Esophagus squamous epithelium (tissue), 5 donors: ENCODE measurements at regions not wholly inside any gene's neighbourhood (a gene's known extent, or its start where the extent isn't known, plus 50 kb on each side); places are given as distances from the start of the nearest gene placed in this dataset.

ENCODE experiments used
- DNase-seq: peaks from one replicate; lab custom pipeline; 2025; lab: John Stamatoyannopoulos, UW
- H3K27ac ChIP-seq, 4 donors: fragments of 200-600 bp; sonication (generic); one replicate each; pipeline ENCODE4 v1.5.1; 2016 to 2019; ENCODE audit warnings: mild to moderate bottlenecking in 1 of 4
- H3K27me3 ChIP-seq, 4 donors: fragments of 200-600 bp; sonication (generic); 1 replicate in 3 of 4; 2 replicates in 1 of 4; pipeline versions ENCODE4 v1.5.1 to v1.6.0; 2017 to 2021; ENCODE audit warnings: antibody characterized with exemption in 1 of 4
- H3K36me3 ChIP-seq, 3 donors: fragments of 200-600 bp; sonication (generic); one replicate each; pipeline ENCODE4 v1.5.1; 2016 to 2019
- H3K4me1 ChIP-seq, 3 donors: fragments of 200-600 bp; sonication (generic); one replicate each; pipeline ENCODE4 v1.5.1; 2017 to 2019
- H3K4me3 ChIP-seq, 4 donors: fragments of 200-600 bp; sonication (generic); 1 replicate in 3 of 4; 2 replicates in 1 of 4; pipeline ENCODE4 v1.5.1; 2016 to 2019; ENCODE audit warnings: mild to moderate bottlenecking in 2 of 4, moderate library complexity in 1 of 4
- H3K9me3 ChIP-seq, 3 donors: fragments of 200-600 bp; sonication (generic); one replicate each; pipeline ENCODE4 v1.5.1; 2016 to 2019
- CTCF ChIP-seq, 6 experiments: fragments of 450-650 bp in 4 of 6; fragments of 200-600 bp in 2 of 6; sonication (generic) in 2 of 6; IDR thresholded peaks; one replicate each; pipeline ENCODE4 v1.5.1; 2016 to 2019; ENCODE audit warnings: antibody characterized with exemption in 6 of 6, mild to moderate bottlenecking in 4 of 6, moderate library complexity in 4 of 6
- POLR2A ChIP-seq, 4 donors: fragments of 450-650 bp; IDR thresholded peaks; one replicate each; pipeline ENCODE4 v1.6.1; 2017; ENCODE audit warnings: antibody characterized with exemption in 4 of 4, mild to moderate bottlenecking in 4 of 4, moderate library complexity in 3 of 4
- WGBS, 2 donors: methylation state at CpG; one replicate each; pipeline ENCODE4 v1.1.5; 2018; 5-methylcytosine and 5-hydroxymethylcytosine counted together
- intact Hi-C: fragments of 100-400 bp; cut with DNase I; formaldehyde crosslinking; loops from one replicate; pipeline ENCODE4 v1.15.0; 2022
- donor health status: DM: yes; HTN: yes; CAD: no.

GRCh38 chr5:82991678-82992323, 85.4 kb downstream of the TMEM167A start:
- DNase-seq = no peak
- Histone ChIP-seq H3K27me3 (no peaks in the 10 kb centered on the region), H3K36me3 (no peaks in the 10 kb centered on the region), H3K27ac (no peak overlapping the region), H3K9me3 (no peaks in the 10 kb centered on the region), H3K4me3 (no peak overlapping the region), H3K4me1 (no peaks in the 10 kb centered on the region)
- TF ChIP-seq POLR2A (IDR thresholded peaks at IDR 0.05) (no peak), CTCF (IDR thresholded peaks at IDR 0.05) (no peak)
- WGBS, 2 donors = 36 to 38% methylated on average over 6 to 7 of the region's 8 CpGs
- intact Hi-C loops = no loop called here

- no peaks in the 10 kb centered on the region for H3K9me3 ChIP-seq
- no peak overlapping the region for H3K4me3 ChIP-seq
- WGBS, 2 donors = 87 to 100% methylated on average over 2 to 4 of the region's 4 CpGs
- H3K4me1 ChIP-seq = no peaks in the 10 kb centered on the region
- H3K27me3 ChIP-seq = no peaks in the 10 kb centered on the region
- intact Hi-C loops = no loop called here
- TF ChIP-seq CTCF (IDR thresholded peaks at IDR 0.05) (no peak), POLR2A (IDR thresholded peaks at IDR 0.05) (no peak)
- no peak for DNase-seq
- no peak overlapping the region for H3K27ac ChIP-seq
- no peaks in the 10 kb centered on the region for H3K36me3 ChIP-seq
Observed at GRCh38 chr5:82991059-82991458, 86.1 kb downstream of the TMEM167A start.

- Histone ChIP-seq H3K4me3 (no peak overlapping the region), H3K9me3 (no peaks in the 10 kb centered on the region), H3K4me1 (no peaks in the 10 kb centered on the region), H3K36me3 (no peaks in the 10 kb centered on the region), H3K27ac (no peak overlapping the region), H3K27me3 (no peaks in the 10 kb centered on the region)
- no peak for DNase-seq
- intact Hi-C loops = no loop called here
- TF ChIP-seq CTCF (IDR thresholded peaks at IDR 0.05) (no peak), POLR2A (IDR thresholded peaks at IDR 0.05) (no peak)
- WGBS, 2 donors = 43 to 57% methylated on average over 2 of the region's 2 CpGs
Observed at GRCh38 chr5:82987188-82987587, 90.0 kb downstream of the TMEM167A start.

- no peak for TF ChIP-seq POLR2A (IDR thresholded peaks at IDR 0.05)
- no peak for TF ChIP-seq CTCF (IDR thresholded peaks at IDR 0.05)
- H3K27ac ChIP-seq = no peak overlapping the region
- no peaks in the 10 kb centered on the region for H3K4me1 ChIP-seq
- no peaks in the 10 kb centered on the region for H3K9me3 ChIP-seq
- no peak overlapping the region for H3K4me3 ChIP-seq
- H3K27me3 ChIP-seq = no peaks in the 10 kb centered on the region
- intact Hi-C loops = no loop called here
- no peaks in the 10 kb centered on the region for H3K36me3 ChIP-seq
- DNase-seq = no peak
Observed at GRCh38 chr5:82986404-82986803, 90.8 kb downstream of the TMEM167A start.

- H3K9me3 ChIP-seq = no peaks in the 10 kb centered on the region
- WGBS, 2 donors = 23 to 32% methylated on average over 2 of the region's 2 CpGs
- no peaks in the 10 kb centered on the region for H3K4me1 ChIP-seq
- intact Hi-C loops = no loop called here
- H3K27me3 ChIP-seq = no peaks in the 10 kb centered on the region
- TF ChIP-seq CTCF (IDR thresholded peaks at IDR 0.05) (no peak), POLR2A (IDR thresholded peaks at IDR 0.05) (no peak)
- H3K27ac ChIP-seq = no peak overlapping the region
- H3K4me3 ChIP-seq = no peak overlapping the region
- no peaks in the 10 kb centered on the region for H3K36me3 ChIP-seq
- no peak for DNase-seq
Observed at GRCh38 chr5:82985763-82986162, 91.4 kb downstream of the TMEM167A start.
